Erythroblast (primary cell): ENCODE measurements at regions not wholly inside any gene's neighbourhood (a gene's known extent, or its start where the extent isn't known, plus 50 kb on each side); places are given as distances from the start of the nearest gene placed in this dataset.

Source experiments
- GATA1 ChIP-seq: IDR thresholded peaks from 2 replicates; pipeline ENCODE4 v1.6.1; 2011; ENCODE audit warnings: low read depth, mild to moderate bottlenecking, control low read depth, low read length, moderate library complexity
- POLR2A ChIP-seq: IDR thresholded peaks from 2 replicates; pipeline ENCODE4 v1.6.1; 2011; ENCODE audit warnings: mild to moderate bottlenecking, low read length

- TF ChIP-seq POLR2A: no peak
- TF ChIP-seq GATA1: no peak
These were observed 156.8 kb upstream of the SFRP2 start for GRCh38 chr4:153945704-153946103.
